ENCODE measurements at regions not wholly inside any gene's neighbourhood (a gene's known extent, or its start where the extent isn't known, plus 50 kb on each side); places are given as distances from the start of the nearest gene placed in this dataset.
A peak's percentile ranks its signal among the peaks of the same experiment; 100 is the strongest.

- Mint-ChIP-seq H3K4me1 (peaks cover 38 to 66% (median 46%) of the 10 kb centered on the region in 4 donors), H3K36me3 (peaks cover 0 to 8% of the 10 kb centered on the region in 2 donors), H3K9me3 (peaks cover 0 to 6% (median 0%) of the 10 kb centered on the region in 8 donors), H3K4me3 (no peak overlapping the region), H3K27ac (peak overlapping the region in 4 of 7 donors; percentile 17 to 85 (median 42)), H3K27me3 (no peaks in the 10 kb centered on the region)
- intact Hi-C loops (cut with micrococcal nuclease), result no loop called here
- ChIA-PET POLR2A (ENCODE audit: partially characterized antibody) (interaction anchor here (1.3 to 5.3 kb wide), 7 partner anchors 8 to 225 kb away, joined by 4 to 37 read pairs (median 28); partner anchors contain the start of gene IER5L), CTCF (ENCODE audit: partially characterized antibody) (interaction anchor here (1.5 kb wide), 1 partner anchor 92 kb away, joined by 4 read pairs; no protein-coding TSS in a partner anchor)
- Histone ChIP-seq H3K27me3 (ENCODE audit: insufficient read depth, low read length) (no peaks in the 10 kb centered on the region), H3K4me3 (ENCODE audit: low read length in 2 of 2) (no peak overlapping the region), H3K4me1 (ENCODE audit: insufficient read depth, low read length) (peaks cover 52% of the 10 kb centered on the region), H3K27ac (ENCODE audit: low read depth, low read length) (no peak overlapping the region), H3K36me3 (ENCODE audit: insufficient read depth, low read length) (no peaks in the 10 kb centered on the region), H3K9me3 (ENCODE audit: control insufficient read depth in 1 of 2, low read length in 2 of 2) (no peaks in the 10 kb centered on the region)
- no peak for DNase-seq
Observed at GRCh38 chr9:129234491-129234890, 56.4 kb upstream of the IER5L start.

- Mint-ChIP-seq H3K4me3 (peak overlapping the region in 3 of 8 donors; percentile 7 to 79 (median 21)), H3K27me3 (no peaks in the 10 kb centered on the region), H3K27ac (peak overlapping the region; percentile 5 to 88 (median 45)), H3K4me1 (peaks cover 31 to 58% (median 41%) of the 10 kb centered on the region in 4 donors), H3K36me3 (peaks cover 0 to 8% of the 10 kb centered on the region in 2 donors), H3K9me3 (peaks cover 0 to 6% (median 0%) of the 10 kb centered on the region in 8 donors)
- POLR2A ChIA-PET (ENCODE audit: partially characterized antibody), result interaction anchor here (1.0 kb wide), 1 partner anchor 12 kb away, joined by 3 read pairs; no protein-coding TSS in a partner anchor
- intact Hi-C loops (cut with micrococcal nuclease), result no loop called here
- H3K4me1 ChIP-seq (ENCODE audit: insufficient read depth, low read length), result peaks cover 48% of the 10 kb centered on the region
- no peaks in the 10 kb centered on the region for H3K36me3 ChIP-seq (ENCODE audit: insufficient read depth, low read length)
- H3K27ac ChIP-seq (ENCODE audit: low read depth, low read length), result no peak overlapping the region
- H3K9me3 ChIP-seq (ENCODE audit: control insufficient read depth in 1 of 2, low read length in 2 of 2), result no peaks in the 10 kb centered on the region
- CTCF ChIA-PET (ENCODE audit: partially characterized antibody), result no interaction called here
- no peak for DNase-seq
- no peaks in the 10 kb centered on the region for H3K27me3 ChIP-seq (ENCODE audit: insufficient read depth, low read length)
- no peak overlapping the region for H3K4me3 ChIP-seq (ENCODE audit: low read length in 2 of 2)
Observed at GRCh38 chr9:129232839-129233591, 55.0 kb upstream of the IER5L start.

- Histone ChIP-seq H3K27ac (ENCODE audit: low read depth, low read length) (no peak overlapping the region), H3K36me3 (ENCODE audit: insufficient read depth, low read length) (no peaks in the 10 kb centered on the region), H3K9me3 (ENCODE audit: control insufficient read depth in 1 of 2, low read length in 2 of 2) (no peaks in the 10 kb centered on the region), H3K4me3 (ENCODE audit: low read length in 2 of 2) (no peak overlapping the region), H3K4me1 (ENCODE audit: insufficient read depth, low read length) (peaks cover 36% of the 10 kb centered on the region), H3K27me3 (ENCODE audit: insufficient read depth, low read length) (no peaks in the 10 kb centered on the region)
- Mint-ChIP-seq H3K36me3 (peaks cover 0 to 8% of the 10 kb centered on the region in 2 donors), H3K27me3 (no peaks in the 10 kb centered on the region), H3K4me3 (no peak overlapping the region), H3K4me1 (peaks cover 22 to 45% (median 33%) of the 10 kb centered on the region in 4 donors), H3K9me3 (peaks cover 0 to 6% (median 0%) of the 10 kb centered on the region in 8 donors), H3K27ac (no peak overlapping the region)
- intact Hi-C loops (cut with micrococcal nuclease), result no loop called here
- POLR2A ChIA-PET (ENCODE audit: partially characterized antibody), result no interaction called here
- DNase-seq, result no peak
- CTCF ChIA-PET (ENCODE audit: partially characterized antibody), result no interaction called here
Observed at GRCh38 chr9:129231759-129232158, 53.7 kb upstream of the IER5L start.

- Histone ChIP-seq H3K9me3 (ENCODE audit: control insufficient read depth in 1 of 2, low read length in 2 of 2) (no peaks in the 10 kb centered on the region), H3K4me1 (ENCODE audit: insufficient read depth, low read length) (peaks cover 32% of the 10 kb centered on the region), H3K4me3 (ENCODE audit: low read length in 2 of 2) (no peak overlapping the region), H3K27ac (ENCODE audit: low read depth, low read length) (no peak overlapping the region), H3K27me3 (ENCODE audit: insufficient read depth, low read length) (no peaks in the 10 kb centered on the region), H3K36me3 (ENCODE audit: insufficient read depth, low read length) (no peaks in the 10 kb centered on the region)
- ChIA-PET CTCF (ENCODE audit: partially characterized antibody) (no interaction called here), POLR2A (ENCODE audit: partially characterized antibody) (no interaction called here)
- intact Hi-C loops (cut with micrococcal nuclease), result no loop called here
- H3K9me3 Mint-ChIP-seq, result peaks cover 0 to 6% (median 0%) of the 10 kb centered on the region in 8 donors
- no peak overlapping the region for H3K4me3 Mint-ChIP-seq
- H3K36me3 Mint-ChIP-seq, result peaks cover 0 to 8% of the 10 kb centered on the region in 2 donors
- no peaks in the 10 kb centered on the region for H3K27me3 Mint-ChIP-seq
- no peak for DNase-seq
- no peak overlapping the region for H3K27ac Mint-ChIP-seq
- peaks cover 22 to 42% (median 31%) of the 10 kb centered on the region in 4 donors for H3K4me1 Mint-ChIP-seq
Observed at GRCh38 chr9:129231022-129231739, 53.1 kb upstream of the IER5L start.

- no peak overlapping the region for H3K27ac ChIP-seq (ENCODE audit: low read depth, low read length)
- H3K36me3 Mint-ChIP-seq, result peaks cover 0 to 8% of the 10 kb centered on the region in 2 donors
- H3K27me3 ChIP-seq (ENCODE audit: insufficient read depth, low read length), result no peaks in the 10 kb centered on the region
- H3K9me3 Mint-ChIP-seq, result peaks cover 0 to 6% (median 0%) of the 10 kb centered on the region in 8 donors
- peaks cover 32% of the 10 kb centered on the region for H3K4me1 ChIP-seq (ENCODE audit: insufficient read depth, low read length)
- POLR2A ChIA-PET (ENCODE audit: partially characterized antibody), result no interaction called here
- intact Hi-C loops (cut with micrococcal nuclease), result no loop called here
- no peak for DNase-seq
- peak overlapping the region in 3 of 7 donors; percentile 6 to 68 (median 22) for H3K27ac Mint-ChIP-seq
- no peaks in the 10 kb centered on the region for H3K9me3 ChIP-seq (ENCODE audit: control insufficient read depth in 1 of 2, low read length in 2 of 2)
- no peaks in the 10 kb centered on the region for H3K36me3 ChIP-seq (ENCODE audit: insufficient read depth, low read length)
- H3K27me3 Mint-ChIP-seq, result no peaks in the 10 kb centered on the region
- peaks cover 21 to 42% (median 29%) of the 10 kb centered on the region in 4 donors for H3K4me1 Mint-ChIP-seq
- H3K4me3 Mint-ChIP-seq, result no peak overlapping the region
- H3K4me3 ChIP-seq (ENCODE audit: low read length in 2 of 2), result no peak overlapping the region
- CTCF ChIA-PET (ENCODE audit: partially characterized antibody), result no interaction called here
Observed at GRCh38 chr9:129230302-129230701, 52.2 kb upstream of the IER5L start.

All from CD4-positive, alpha-beta memory T cell (primary cell).